EL (cell line): ENCODE measurements at regions not wholly inside any gene's neighbourhood (a gene's known extent, or its start where the extent isn't known, plus 50 kb on each side); places are given as distances from the start of the nearest gene placed in this dataset.

ENCODE experiments used
- DNase-seq: peaks from one replicate; pipeline ENCODE4 v3.0.0-alpha.2; 2016

GRCh38 chr11:71309181-71309580 is 56.8 kb upstream of the SHANK2 start:
- no peak for DNase-seq

- DNase-seq, result no peak
Measured at GRCh38 chr11:71307811-71308645, 55.7 kb upstream of the SHANK2 start.

GRCh38 chr11:71305451-71306125 is 53.2 kb upstream of the SHANK2 start:
- DNase-seq, result no peak

GRCh38 chr11:71305041-71305440 is 52.7 kb upstream of the SHANK2 start:
- no peak for DNase-seq

GRCh38 chr11:71304491-71304890 is 52.1 kb upstream of the SHANK2 start:
- DNase-seq, result no peak

- no peak for DNase-seq
Measured at GRCh38 chr11:71304045-71304444, 51.7 kb upstream of the SHANK2 start.

GRCh38 chr11:71302911-71303310 is 50.5 kb upstream of the SHANK2 start:
- no peak for DNase-seq

GRCh38 chr11:71302534-71302909 is 50.1 kb upstream of the SHANK2 start:
- no peak for DNase-seq
